ENCODE measurements at regions not wholly inside any gene's neighbourhood (a gene's known extent, or its start where the extent isn't known, plus 50 kb on each side); places are given as distances from the start of the nearest gene placed in this dataset.

DNA sequence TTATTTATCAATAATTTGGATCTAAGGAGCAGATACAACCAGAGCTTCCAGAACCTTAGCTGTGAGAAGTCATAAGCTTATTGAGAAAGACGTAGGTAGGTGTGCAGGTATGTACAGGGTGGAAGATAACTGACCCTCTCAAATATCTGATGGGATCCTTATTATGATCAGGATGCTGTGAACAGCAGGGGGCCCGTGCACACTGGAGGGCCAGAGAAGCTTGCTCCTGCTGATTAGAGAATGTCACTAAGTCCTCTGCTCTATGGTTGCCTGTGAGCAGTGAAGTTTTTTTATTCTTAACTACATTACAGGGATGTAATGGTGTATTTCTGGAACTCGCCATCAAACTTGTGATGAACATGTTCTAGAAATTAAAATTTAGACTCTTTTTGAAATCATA lies 108.9 kb upstream of the POU5F2 start:
- Histone ChIP-seq H3K4me1 (ENCODE audit: insufficient read depth, poor library complexity, severe bottlenecking) (no peaks in the 10 kb centered on the region), H3K27me3 (ENCODE audit: insufficient read depth, poor library complexity, severe bottlenecking) (no peaks in the 10 kb centered on the region), H3K36me3 (ENCODE audit: low read depth) (no peaks in the 10 kb centered on the region), H3K4me3 (ENCODE audit: severe bottlenecking) (no peak overlapping the region), H3K27ac (ENCODE audit: poor library complexity, severe bottlenecking) (no peak overlapping the region), H3K9me3 (ENCODE audit: severe bottlenecking) (no peaks in the 10 kb centered on the region)
- TF ChIP-seq, protein P1, sequence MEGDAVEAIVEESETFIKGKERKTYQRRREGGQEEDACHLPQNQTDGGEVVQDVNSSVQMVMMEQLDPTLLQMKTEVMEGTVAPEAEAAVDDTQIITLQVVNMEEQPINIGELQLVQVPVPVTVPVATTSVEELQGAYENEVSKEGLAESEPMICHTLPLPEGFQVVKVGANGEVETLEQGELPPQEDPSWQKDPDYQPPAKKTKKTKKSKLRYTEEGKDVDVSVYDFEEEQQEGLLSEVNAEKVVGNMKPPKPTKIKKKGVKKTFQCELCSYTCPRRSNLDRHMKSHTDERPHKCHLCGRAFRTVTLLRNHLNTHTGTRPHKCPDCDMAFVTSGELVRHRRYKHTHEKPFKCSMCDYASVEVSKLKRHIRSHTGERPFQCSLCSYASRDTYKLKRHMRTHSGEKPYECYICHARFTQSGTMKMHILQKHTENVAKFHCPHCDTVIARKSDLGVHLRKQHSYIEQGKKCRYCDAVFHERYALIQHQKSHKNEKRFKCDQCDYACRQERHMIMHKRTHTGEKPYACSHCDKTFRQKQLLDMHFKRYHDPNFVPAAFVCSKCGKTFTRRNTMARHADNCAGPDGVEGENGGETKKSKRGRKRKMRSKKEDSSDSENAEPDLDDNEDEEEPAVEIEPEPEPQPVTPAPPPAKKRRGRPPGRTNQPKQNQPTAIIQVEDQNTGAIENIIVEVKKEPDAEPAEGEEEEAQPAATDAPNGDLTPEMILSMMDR (IDR thresholded peaks at IDR 0.05; ENCODE audit: poor library complexity, severe bottlenecking): no peak
- ATAC-seq (ENCODE audit: low read depth) (peak; percentile 42; the same call in 1 of the 3 replicates), DNase-seq (ENCODE audit: low spot score) (no peak)

DNA sequence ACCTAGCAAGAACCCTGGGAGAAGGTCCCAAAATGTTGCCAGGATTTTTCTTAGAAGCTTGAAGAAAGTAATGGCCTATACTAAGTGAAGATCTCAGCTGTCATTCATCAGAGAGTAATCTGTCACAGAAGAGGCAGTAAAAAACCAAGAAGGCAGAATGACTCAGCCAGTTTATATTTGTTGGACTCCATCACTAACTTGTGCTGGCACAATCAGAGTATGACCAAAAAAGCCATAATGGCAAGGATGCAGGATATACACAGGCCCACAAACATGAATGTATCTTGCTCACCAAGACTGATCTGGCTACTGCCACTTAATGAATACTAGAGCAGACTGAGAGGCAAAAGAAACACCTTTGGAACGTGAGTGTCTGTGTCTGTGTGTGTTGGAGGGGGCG lies 104.0 kb upstream of the POU5F2 start:
- Histone ChIP-seq H3K36me3 (ENCODE audit: low read depth) (no peaks in the 10 kb centered on the region), H3K4me3 (ENCODE audit: severe bottlenecking) (no peak overlapping the region), H3K9me3 (ENCODE audit: severe bottlenecking) (peaks cover 3% of the 10 kb centered on the region), H3K27ac (ENCODE audit: poor library complexity, severe bottlenecking) (no peak overlapping the region), H3K27me3 (ENCODE audit: insufficient read depth, poor library complexity, severe bottlenecking) (no peaks in the 10 kb centered on the region), H3K4me1 (ENCODE audit: insufficient read depth, poor library complexity, severe bottlenecking) (no peaks in the 10 kb centered on the region)
- ATAC-seq (ENCODE audit: low read depth): no peak
- DNase-seq (ENCODE audit: low spot score): no peak
- TF ChIP-seq, protein P1 (IDR thresholded peaks at IDR 0.05; ENCODE audit: poor library complexity, severe bottlenecking): no peak

DNA sequence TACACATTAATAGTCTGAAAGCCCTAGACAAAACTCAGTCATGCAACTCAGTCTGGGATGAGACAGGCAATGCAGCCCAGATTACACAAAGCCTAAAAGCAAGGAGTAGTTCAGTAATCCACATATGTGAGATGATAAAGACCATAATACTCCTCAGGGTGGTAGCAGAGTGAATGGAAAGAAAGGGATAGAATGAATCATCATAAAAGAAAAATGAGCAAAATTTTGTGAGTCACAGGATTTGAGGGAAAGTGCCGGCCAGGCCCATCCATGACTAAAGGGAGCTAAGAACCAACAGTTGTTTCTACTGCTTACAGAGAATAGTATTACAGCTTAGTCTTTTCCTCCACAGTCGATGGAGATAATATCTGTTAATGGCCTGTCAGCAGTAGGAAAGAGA lies 90.0 kb upstream of the POU5F2 start:
- TF ChIP-seq, protein P1 (IDR thresholded peaks at IDR 0.05; ENCODE audit: poor library complexity, severe bottlenecking): peak; percentile 29
- H3K27me3 ChIP-seq (ENCODE audit: insufficient read depth, poor library complexity, severe bottlenecking): no peaks in the 10 kb centered on the region
- H3K36me3 ChIP-seq (ENCODE audit: low read depth): no peaks in the 10 kb centered on the region
- no peaks in the 10 kb centered on the region for H3K9me3 ChIP-seq (ENCODE audit: severe bottlenecking)
- H3K27ac ChIP-seq (ENCODE audit: poor library complexity, severe bottlenecking): no peak overlapping the region
- H3K4me1 ChIP-seq (ENCODE audit: insufficient read depth, poor library complexity, severe bottlenecking): peaks cover 8% of the 10 kb centered on the region
- DNase-seq (ENCODE audit: low spot score) (no peak), ATAC-seq (ENCODE audit: low read depth) (peak; percentile 97)
- no peak overlapping the region for H3K4me3 ChIP-seq (ENCODE audit: severe bottlenecking)

DNA sequence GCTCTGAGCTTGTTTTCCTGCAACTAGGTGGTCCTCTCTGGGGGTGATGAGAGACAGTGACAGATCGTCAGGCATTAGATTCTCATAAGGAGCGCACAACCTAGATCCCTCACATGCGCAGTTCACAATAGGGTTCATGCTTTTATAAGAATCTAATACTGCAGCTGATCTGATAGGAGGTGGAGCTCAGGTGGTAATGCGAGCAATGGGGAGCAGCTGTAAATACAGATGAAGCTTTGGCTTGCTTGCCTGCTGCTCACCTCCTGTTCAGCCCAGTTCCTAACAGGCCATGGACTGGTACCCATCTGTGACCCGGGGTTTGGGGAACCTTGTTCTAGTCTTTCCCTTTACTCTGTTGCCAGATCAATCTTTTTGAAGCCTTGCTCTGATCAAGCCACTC lies 89.5 kb upstream of the POU5F2 start:
- DNase-seq (ENCODE audit: low spot score) (no peak), ATAC-seq (ENCODE audit: low read depth) (no peak)
- Histone ChIP-seq H3K27me3 (ENCODE audit: insufficient read depth, poor library complexity, severe bottlenecking) (no peaks in the 10 kb centered on the region), H3K4me3 (ENCODE audit: severe bottlenecking) (no peak overlapping the region), H3K27ac (ENCODE audit: poor library complexity, severe bottlenecking) (no peak overlapping the region), H3K36me3 (ENCODE audit: low read depth) (no peaks in the 10 kb centered on the region), H3K4me1 (ENCODE audit: insufficient read depth, poor library complexity, severe bottlenecking) (peaks cover 8% of the 10 kb centered on the region), H3K9me3 (ENCODE audit: severe bottlenecking) (no peaks in the 10 kb centered on the region)
- TF ChIP-seq, protein P1 (IDR thresholded peaks at IDR 0.05; ENCODE audit: poor library complexity, severe bottlenecking): no peak

DNA sequence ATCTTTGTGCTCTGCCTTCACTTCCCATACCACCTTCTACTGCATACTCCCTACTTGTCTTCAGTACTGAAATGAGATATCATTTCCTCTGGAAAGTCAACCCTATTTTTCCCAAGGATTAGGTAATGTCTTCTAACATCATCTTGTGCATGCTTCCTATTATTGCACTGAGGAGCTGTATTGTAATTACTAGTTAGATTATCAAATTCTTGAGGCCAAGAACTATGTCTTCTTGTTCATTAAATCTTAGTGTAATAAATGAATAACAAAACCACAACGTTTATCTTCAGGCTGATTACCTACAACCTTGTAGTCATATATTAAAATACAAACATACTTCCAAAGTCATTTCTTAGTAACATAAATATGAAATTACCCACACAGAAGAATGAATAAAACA lies 87.9 kb upstream of the POU5F2 start:
- TF ChIP-seq, protein P1 (IDR thresholded peaks at IDR 0.05; ENCODE audit: poor library complexity, severe bottlenecking): no peak
- Histone ChIP-seq H3K4me3 (ENCODE audit: severe bottlenecking) (no peak overlapping the region), H3K9me3 (ENCODE audit: severe bottlenecking) (no peaks in the 10 kb centered on the region), H3K27ac (ENCODE audit: poor library complexity, severe bottlenecking) (no peak overlapping the region), H3K36me3 (ENCODE audit: low read depth) (no peaks in the 10 kb centered on the region), H3K27me3 (ENCODE audit: insufficient read depth, poor library complexity, severe bottlenecking) (no peaks in the 10 kb centered on the region), H3K4me1 (ENCODE audit: insufficient read depth, poor library complexity, severe bottlenecking) (peaks cover 8% of the 10 kb centered on the region)
- DNase-seq (ENCODE audit: low spot score) (no peak), ATAC-seq (ENCODE audit: low read depth) (no peak)

Data from RWPE2 (cell line).